ENCODE measurements at regions not wholly inside any gene's neighbourhood (a gene's known extent, or its start where the extent isn't known, plus 50 kb on each side); places are given as distances from the start of the nearest gene placed in this dataset.
"Not testable (repeated sequence)": the region's sequence is repeated elsewhere in the genome, so short reads cannot be mapped to it uniquely, and the experiment has no call there.

GRCh38 chr2:236348279-236348678 lies 84.1 kb upstream of the ASB18 start:
- no peak for DNase-seq (ENCODE audit: low read depth in 2 of 2)

GRCh38 chr2:236348976-236349375 lies 84.8 kb upstream of the ASB18 start:
- DNase-seq (ENCODE audit: low read depth in 2 of 2), result no peak

GRCh38 chr2:236350426-236350825 lies 86.2 kb upstream of the ASB18 start:
- DNase-seq (ENCODE audit: low read depth in 2 of 2), result no peak

- no peak for DNase-seq (ENCODE audit: low read depth in 2 of 2)
Observed at GRCh38 chr2:236351966-236352525, 87.8 kb upstream of the ASB18 start.

- no peak for DNase-seq (ENCODE audit: low read depth in 2 of 2)
Observed at GRCh38 chr2:236352761-236353593, 88.8 kb upstream of the ASB18 start.

DNA sequence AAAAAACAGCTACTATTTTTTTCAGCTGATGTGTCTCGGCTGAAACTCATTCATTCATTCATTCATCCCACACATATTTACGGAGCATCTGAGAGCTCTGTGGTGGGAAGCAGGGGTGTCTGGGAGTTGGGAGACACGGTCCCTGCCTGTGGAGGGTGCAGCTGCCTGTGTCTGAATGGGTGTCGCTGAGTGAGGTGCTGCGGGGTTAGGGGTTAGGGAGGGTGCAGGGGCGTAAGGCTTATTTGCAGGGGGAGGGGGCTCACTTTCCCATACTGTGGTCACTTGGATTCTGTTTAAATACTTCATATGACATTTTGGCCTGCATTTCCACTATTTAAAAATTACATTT lies 89.4 kb upstream of the ASB18 start:
- DNase-seq (ENCODE audit: low read depth in 2 of 2), result no peak

DNA sequence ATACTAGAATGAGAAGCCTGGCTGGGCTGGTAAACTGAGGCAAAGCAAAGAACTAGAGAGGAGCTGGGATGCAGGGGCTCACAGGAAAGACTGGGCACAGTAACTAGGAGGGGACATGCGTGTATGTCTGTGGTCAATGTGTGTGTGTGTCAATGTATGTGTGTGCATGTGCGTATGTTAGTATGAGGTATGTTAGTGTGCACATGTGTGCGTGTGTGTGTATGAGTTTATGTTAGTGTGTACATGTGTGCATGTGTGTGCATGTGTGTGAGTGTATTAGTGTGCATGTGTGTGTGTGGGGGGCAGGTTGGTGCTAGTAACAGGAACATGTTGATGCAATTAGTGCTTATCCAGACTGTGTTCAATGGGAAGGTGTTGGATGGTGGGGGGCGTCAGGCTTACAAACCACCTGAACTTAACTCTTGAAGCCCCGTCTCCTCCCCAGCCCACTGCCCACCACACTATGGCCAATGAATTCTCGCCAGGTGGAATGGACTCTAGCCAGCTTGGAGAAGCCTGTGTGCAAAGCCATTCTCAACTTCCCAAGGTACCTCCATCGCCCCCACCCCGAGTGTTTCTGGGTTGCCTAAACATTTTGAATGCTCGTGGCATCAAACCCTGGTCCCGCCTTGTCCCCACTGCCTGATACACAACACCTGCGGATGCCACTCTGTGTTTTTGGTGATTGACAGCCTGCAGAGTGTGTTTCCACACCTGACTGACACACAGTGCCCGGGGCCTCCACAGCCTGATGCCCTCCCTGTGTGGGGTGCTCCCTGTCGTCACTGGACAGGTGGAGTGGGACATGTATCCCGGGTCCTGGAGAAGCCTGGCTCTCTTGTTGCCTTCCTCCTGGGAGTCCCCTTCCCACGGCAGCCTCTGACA lies 90.1 kb upstream of the ASB18 start:
- DNase-seq (ENCODE audit: low read depth in 2 of 2), result no peak

- DNase-seq (ENCODE audit: low read depth in 2 of 2), result no peak
Observed at GRCh38 chr2:236354973-236355595, 90.9 kb upstream of the ASB18 start.

DNA sequence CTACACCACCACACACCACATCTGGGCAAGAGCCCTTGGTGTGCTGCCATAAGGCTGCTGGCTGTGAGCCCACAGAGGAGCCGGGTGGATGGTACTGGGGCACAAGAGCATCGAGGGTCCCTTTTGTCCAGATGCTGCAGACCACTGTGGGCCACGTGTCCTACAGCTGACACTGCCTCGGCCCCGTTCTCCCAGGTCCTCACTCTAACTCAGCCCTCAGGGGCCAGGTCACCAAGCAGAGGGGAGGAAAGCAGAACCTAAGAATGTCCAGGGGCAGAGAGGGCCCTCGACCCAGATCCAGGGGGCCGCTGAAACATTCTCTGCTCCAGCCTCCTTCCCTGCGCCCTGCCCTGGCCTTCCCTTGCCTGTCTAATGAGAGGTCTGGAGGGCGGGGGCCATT lies 91.7 kb upstream of the ASB18 start:
- DNase-seq (ENCODE audit: low read depth in 2 of 2), result no peak

GRCh38 chr2:236356321-236356720 lies 92.1 kb upstream of the ASB18 start:
- not testable (repeated sequence) for DNase-seq (ENCODE audit: low read depth in 2 of 2)

DNA sequence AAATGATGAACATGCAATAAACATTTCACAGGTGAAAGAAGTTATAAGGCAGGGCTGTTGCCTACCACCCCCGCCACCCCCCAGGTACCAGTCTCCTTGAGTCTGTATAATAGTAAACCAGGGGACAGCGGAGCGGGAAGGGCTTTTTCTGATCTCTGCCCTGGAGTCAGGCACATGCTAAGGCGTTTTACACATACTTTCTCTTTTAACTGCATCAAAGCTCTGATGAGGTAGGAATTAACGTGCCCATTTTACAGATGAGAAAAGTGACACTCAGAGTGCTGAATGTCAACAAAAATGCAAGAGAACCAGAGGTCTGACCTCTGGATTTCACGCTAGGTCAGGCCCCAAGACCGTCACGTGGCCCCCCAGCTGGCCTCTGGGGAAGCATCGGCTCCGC lies 94.3 kb upstream of the ASB18 start:
- DNase-seq (ENCODE audit: low read depth in 2 of 2), result not testable (repeated sequence)

- no peak for DNase-seq (ENCODE audit: low read depth in 2 of 2)
Observed at GRCh38 chr2:236359426-236360045, 95.3 kb upstream of the ASB18 start.

DNA sequence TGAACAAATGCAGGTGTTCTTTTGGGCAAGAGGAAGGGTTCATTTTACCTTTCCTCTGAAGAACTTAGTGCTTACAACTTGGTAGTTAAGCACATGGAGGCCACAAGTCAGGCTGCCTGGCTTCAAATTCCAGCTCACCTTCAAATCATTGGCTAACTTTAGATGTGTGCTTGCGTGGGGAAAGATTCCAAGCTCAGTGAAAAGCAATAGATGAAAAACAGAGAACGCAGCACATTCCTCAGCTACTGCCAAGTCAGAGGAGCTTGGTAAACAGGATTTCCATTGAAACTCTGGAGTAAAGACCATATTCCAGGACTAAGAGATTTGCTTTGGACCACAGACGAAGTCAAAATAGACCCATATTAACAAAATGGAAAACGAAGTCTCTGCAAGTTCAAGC lies 96.3 kb upstream of the ASB18 start:
- no peak for DNase-seq (ENCODE audit: low read depth in 2 of 2)

DNA sequence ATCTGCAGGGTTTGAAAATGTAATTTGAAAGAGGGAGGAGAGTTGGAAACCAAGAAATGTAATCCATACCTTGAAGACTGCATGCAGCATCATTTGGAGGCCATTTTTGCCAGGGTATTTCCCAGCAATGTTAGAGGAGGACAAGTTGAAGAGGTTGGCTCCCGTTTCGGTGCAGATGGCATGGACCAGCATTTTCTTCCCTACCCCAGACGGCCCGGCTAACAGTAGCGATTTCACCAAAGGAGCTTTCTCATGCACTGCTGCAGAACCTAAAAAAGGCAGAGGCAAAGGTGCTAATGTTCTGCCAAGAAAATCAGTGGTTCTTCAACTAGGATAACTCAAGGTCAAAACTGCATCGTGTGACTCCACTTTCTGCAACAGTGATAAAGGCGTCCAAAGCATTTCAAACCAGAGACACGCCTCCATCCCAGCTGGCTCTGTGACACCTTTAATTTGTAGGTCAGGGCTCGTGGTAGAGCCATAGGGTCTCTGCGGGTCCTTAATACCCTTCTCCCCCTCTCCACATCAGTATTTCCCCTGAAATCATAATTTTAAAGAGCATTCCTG lies 99.6 kb upstream of the ASB18 start:
- no peak for DNase-seq (ENCODE audit: low read depth in 2 of 2)

DNA sequence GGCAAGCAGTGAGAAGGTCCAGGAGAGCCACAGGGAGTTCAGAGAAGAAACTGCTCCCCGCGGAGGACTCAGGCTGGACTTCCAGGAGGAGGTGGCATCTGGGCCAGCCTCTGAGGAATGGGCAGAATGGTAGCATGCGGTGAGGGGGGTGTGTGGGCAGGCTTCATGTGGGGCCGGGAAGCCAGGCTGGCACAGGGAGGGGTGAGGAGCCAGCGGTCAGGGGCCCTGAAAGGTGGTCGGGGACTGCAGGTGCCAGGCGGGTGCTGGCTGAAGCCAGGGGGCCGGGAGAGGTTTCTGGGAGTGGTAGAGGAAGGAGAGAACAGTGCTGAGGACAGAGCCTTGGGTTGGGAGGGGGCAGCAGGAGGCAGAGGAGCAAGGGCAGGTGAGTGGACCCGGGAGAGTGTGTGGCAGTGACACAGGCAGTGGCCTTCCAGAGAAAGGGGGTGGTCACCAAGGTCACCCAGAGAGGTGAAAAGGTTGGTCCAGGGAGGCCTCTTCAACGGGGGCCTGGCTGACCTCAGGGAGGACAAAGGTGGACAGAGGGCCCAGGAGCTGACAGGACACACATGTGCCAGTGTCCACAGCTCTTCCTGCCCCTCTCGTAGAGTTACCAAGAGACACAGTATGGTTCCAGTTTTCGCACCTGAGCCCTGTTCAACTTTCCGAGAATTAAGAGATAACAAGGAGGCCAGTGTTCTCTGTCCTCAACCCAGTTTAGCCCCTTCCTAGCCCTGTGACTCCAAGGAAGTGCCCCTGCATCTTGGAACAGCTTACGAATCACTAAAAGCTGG lies 101.2 kb upstream of the ASB18 start:
- no peak for DNase-seq (ENCODE audit: low read depth in 2 of 2)

- no peak for DNase-seq (ENCODE audit: low read depth in 2 of 2)
Observed at GRCh38 chr2:236366049-236366387, 101.8 kb upstream of the ASB18 start.

DNA sequence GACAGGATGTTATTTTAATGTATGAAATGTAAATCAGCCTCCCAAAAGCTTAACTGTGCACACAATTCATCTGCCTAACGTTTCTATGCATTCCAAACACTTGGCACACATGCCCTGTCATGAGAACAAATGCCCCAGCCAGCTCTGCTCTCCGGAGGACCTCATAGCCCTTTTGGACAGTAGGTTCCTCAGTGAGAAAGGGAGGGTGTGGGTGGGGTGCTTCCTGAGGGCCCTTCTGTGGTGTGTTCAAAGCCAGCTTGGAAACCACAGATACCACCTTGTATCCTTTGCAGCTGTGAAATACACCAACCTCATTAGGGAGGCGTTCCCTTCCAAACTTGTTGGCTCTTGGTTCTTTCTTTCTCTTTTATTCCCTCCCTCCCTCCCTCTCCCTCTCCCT lies 102.2 kb upstream of the ASB18 start:
- DNase-seq (ENCODE audit: low read depth in 2 of 2), result no peak

DNA sequence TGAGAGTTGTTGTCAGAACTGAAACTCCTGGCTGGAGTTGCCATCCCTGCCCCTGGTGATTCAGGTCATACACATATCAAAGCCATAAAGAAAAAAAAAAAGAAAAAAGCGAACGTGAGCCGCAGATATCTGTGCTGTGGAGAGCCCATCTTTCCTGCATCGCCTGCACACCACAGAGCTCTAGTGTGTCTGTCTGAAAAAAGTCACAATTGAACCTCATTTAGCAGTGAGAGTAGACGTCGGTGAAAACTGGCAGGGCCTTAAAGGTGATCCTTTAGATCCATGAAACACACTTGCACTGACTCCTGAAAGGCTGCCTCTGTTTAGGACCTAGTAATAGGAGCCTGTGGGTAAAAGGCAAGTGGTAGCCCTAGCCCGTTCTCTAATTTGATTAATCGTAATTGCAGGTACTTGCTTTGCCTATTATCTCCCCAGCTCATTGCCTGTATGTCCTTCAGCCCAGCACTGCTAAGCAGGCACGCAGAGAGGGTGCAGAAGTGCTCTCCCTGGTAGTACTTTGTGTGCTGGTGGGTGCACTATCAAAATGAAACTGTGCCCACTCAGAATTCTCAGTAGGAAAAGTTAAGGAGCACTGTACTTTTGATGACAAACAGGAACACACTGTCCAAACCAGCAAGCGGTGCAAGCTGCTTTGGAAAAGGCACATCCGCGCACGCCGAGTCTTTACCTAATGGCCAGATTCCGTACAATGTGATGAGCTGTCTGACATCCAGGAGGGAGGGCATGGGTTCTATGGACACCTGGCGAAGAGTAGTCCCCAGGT lies 103.5 kb upstream of the ASB18 start:
- DNase-seq (ENCODE audit: low read depth in 2 of 2), result no peak

- DNase-seq (ENCODE audit: low read depth in 2 of 2), result no peak
Observed at GRCh38 chr2:236369661-236370062, 105.5 kb upstream of the ASB18 start.

DNA sequence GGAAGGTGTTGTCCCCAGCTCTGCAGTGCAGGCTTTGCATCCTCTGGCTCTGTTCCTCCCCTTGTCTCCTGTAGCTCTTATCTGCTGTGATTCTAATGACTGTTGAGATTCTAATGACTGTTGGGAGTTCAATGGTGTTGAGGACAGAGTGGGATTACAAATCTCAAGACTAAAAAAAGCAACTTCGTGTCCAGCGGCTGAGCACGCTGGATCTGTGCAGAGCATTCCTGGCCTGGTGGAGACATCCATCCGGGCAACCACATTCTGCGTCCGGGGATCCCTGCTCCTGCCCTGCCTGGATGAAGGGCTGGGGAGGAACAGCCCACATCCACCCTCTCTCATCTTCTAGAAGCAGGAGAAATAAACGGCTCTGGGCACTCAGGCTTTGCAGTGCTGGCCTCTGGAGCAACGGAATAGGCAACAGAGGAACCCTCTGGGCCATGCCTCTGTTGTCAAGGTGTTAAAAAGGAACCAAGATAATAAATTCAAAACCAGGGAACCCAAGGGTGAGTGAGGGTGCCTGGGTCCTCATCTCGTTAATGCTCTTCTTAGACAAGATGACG lies 106.7 kb upstream of the ASB18 start:
- DNase-seq (ENCODE audit: low read depth in 2 of 2), result no peak

Measured in stimulated activated CD8-positive, alpha-beta memory T cell treated with anti-CD3 and anti-CD28 coated beads, Interleukin-15, amount 100 ng/mL, for 4 hours (primary cell).